Stomach (tissue), 4 donors: ENCODE measurements at regions not wholly inside any gene's neighbourhood (a gene's known extent, or its start where the extent isn't known, plus 50 kb on each side); places are given as distances from the start of the nearest gene placed in this dataset.

Source experiments
- CTCF ChIP-seq, 7 experiments: fragments of 450-650 bp in 4 of 7; fragments of 200-600 bp in 3 of 7; sonication (generic) in 3 of 7; IDR thresholded peaks; one replicate each; pipeline ENCODE4 v1.5.1; 2016 to 2019; ENCODE audit warnings: antibody characterized with exemption in 7 of 7, control low read depth in 2 of 7, mild to moderate bottlenecking in 1 of 7
- POLR2A ChIP-seq, 4 donors: fragments of 450-650 bp; IDR thresholded peaks; one replicate each; pipeline ENCODE4 v1.6.1; 2016; ENCODE audit warnings: antibody characterized with exemption in 4 of 4, control low read depth in 2 of 4, mild to moderate bottlenecking in 1 of 4, moderate library complexity in 1 of 4
- POLR2AphosphoS5 ChIP-seq, 3 donors: sonication (generic); formaldehyde crosslinking; IDR thresholded peaks; one replicate each; pipeline ENCODE4 v1.6.1; 2016; ENCODE audit warnings: antibody characterized with exemption in 3 of 3

GRCh38 chr1:170310014-170310405, 164.3 kb downstream of the NTMT2 start:
- no peak for TF ChIP-seq CTCF (IDR thresholded peaks at IDR 0.05)
- no peak for TF ChIP-seq POLR2AphosphoS5 (IDR thresholded peaks at IDR 0.05)
- no peak for TF ChIP-seq POLR2A (IDR thresholded peaks at IDR 0.05)
